ENCODE measurements at regions not wholly inside any gene's neighbourhood (a gene's known extent, or its start where the extent isn't known, plus 50 kb on each side); places are given as distances from the start of the nearest gene placed in this dataset.

DNA sequence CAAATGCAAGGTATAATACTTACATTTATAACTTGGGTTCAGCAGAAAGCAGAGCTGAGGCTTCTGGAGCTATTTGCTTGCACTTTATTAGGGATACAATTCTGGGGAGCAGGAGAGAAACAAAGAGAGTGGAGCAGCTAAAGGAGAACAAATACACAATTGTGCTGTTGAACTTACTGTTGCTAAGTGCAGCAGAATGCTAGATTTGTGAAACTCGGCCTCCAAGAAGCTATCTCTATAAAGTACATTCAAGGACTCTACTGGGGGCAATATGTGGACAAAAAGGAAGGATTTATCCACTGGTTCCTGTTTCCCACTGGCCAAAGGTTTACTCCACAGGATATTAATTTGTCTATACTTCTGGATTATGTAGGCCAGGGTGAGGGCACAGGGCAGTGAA lies 86.8 kb downstream of the PPP1R2C start:
- TF ChIP-seq, protein P1, sequence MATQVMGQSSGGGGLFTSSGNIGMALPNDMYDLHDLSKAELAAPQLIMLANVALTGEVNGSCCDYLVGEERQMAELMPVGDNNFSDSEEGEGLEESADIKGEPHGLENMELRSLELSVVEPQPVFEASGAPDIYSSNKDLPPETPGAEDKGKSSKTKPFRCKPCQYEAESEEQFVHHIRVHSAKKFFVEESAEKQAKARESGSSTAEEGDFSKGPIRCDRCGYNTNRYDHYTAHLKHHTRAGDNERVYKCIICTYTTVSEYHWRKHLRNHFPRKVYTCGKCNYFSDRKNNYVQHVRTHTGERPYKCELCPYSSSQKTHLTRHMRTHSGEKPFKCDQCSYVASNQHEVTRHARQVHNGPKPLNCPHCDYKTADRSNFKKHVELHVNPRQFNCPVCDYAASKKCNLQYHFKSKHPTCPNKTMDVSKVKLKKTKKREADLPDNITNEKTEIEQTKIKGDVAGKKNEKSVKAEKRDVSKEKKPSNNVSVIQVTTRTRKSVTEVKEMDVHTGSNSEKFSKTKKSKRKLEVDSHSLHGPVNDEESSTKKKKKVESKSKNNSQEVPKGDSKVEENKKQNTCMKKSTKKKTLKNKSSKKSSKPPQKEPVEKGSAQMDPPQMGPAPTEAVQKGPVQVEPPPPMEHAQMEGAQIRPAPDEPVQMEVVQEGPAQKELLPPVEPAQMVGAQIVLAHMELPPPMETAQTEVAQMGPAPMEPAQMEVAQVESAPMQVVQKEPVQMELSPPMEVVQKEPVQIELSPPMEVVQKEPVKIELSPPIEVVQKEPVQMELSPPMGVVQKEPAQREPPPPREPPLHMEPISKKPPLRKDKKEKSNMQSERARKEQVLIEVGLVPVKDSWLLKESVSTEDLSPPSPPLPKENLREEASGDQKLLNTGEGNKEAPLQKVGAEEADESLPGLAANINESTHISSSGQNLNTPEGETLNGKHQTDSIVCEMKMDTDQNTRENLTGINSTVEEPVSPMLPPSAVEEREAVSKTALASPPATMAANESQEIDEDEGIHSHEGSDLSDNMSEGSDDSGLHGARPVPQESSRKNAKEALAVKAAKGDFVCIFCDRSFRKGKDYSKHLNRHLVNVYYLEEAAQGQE (IDR thresholded peaks at IDR 0.05; ENCODE audit: insufficient replicate concordance, low read depth) = no peak
- no peak for TF ChIP-seq GABPA (IDR thresholded peaks at IDR 0.05; ENCODE audit: low read depth)
- Histone ChIP-seq H3K27me3 (ENCODE audit: insufficient read depth, poor library complexity, severe bottlenecking) (no peaks in the 10 kb centered on the region), H3K4me3 (replicated peaks; ENCODE audit: insufficient read depth, low read length) (no peak overlapping the region), H3K27ac (replicated peaks) (no peak overlapping the region)
- DNase-seq (ENCODE audit: low read depth in 1 of 2, low spot score in 1 of 2) = no peak

DNA sequence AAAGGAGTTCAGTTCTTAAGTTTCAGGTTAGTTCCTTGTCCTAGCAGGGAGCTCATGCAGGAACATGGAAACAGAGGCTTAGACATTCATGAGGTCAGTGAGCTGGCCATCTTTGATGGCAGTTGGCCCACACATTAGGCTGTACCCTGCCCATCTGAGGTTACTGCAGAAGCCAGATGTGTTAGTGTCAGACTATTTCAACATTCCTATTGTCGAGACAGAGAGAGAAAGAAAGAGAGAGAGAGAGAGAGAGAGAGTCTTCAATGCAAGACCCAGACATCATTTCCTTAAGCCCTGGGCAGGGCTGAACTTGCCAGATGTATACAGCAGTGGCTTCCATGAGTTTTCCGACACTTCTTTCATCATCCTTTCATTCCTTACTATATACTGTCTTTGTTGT lies 91.3 kb downstream of the PPP1R2C start:
- no peak for DNase-seq (ENCODE audit: low read depth in 1 of 2, low spot score in 1 of 2)
- Histone ChIP-seq H3K27me3 (ENCODE audit: insufficient read depth, poor library complexity, severe bottlenecking) (no peaks in the 10 kb centered on the region), H3K4me3 (replicated peaks; ENCODE audit: insufficient read depth, low read length) (no peak overlapping the region), H3K27ac (replicated peaks) (no peak overlapping the region)
- TF ChIP-seq, protein P1 (IDR thresholded peaks at IDR 0.05; ENCODE audit: insufficient replicate concordance, low read depth) = no peak
- TF ChIP-seq SPI1 (IDR thresholded peaks at IDR 0.05; ENCODE audit: borderline replicate concordance, low read depth) (no peak), GABPA (IDR thresholded peaks at IDR 0.05; ENCODE audit: low read depth) (no peak), POLR2AphosphoS5 (IDR thresholded peaks at IDR 0.05; ENCODE audit: low read depth) (no peak)
- TF ChIP-seq, protein P2, sequence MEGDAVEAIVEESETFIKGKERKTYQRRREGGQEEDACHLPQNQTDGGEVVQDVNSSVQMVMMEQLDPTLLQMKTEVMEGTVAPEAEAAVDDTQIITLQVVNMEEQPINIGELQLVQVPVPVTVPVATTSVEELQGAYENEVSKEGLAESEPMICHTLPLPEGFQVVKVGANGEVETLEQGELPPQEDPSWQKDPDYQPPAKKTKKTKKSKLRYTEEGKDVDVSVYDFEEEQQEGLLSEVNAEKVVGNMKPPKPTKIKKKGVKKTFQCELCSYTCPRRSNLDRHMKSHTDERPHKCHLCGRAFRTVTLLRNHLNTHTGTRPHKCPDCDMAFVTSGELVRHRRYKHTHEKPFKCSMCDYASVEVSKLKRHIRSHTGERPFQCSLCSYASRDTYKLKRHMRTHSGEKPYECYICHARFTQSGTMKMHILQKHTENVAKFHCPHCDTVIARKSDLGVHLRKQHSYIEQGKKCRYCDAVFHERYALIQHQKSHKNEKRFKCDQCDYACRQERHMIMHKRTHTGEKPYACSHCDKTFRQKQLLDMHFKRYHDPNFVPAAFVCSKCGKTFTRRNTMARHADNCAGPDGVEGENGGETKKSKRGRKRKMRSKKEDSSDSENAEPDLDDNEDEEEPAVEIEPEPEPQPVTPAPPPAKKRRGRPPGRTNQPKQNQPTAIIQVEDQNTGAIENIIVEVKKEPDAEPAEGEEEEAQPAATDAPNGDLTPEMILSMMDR (IDR thresholded peaks at IDR 0.05; ENCODE audit: insufficient read depth, low read length) = no peak

DNA sequence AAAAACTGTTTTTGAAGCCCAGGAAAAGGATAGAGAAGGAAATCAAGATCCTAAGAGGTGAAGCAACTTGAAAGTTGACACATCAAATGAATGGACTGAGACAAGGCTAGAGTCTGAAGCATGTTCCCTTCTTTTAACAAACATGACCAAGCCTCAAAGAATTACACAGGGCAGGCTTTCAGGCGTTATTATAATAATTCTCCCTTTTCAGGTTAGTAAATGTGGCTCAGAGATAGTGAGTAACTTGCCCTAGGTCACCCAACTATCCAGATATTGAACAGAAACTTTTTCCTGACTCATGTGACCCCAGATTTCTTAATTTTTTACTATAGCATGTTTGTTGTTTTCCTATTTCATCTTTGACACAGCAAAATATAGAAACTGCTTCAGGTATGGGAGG lies 91.7 kb downstream of the PPP1R2C start:
- Histone ChIP-seq H3K27ac (replicated peaks) (no peak overlapping the region), H3K27me3 (ENCODE audit: insufficient read depth, poor library complexity, severe bottlenecking) (no peaks in the 10 kb centered on the region), H3K4me3 (replicated peaks; ENCODE audit: insufficient read depth, low read length) (no peak overlapping the region)
- DNase-seq (ENCODE audit: low read depth in 1 of 2, low spot score in 1 of 2) = no peak
- TF ChIP-seq, protein P2 (IDR thresholded peaks at IDR 0.05; ENCODE audit: insufficient read depth, low read length) = no peak
- TF ChIP-seq POLR2AphosphoS5 (IDR thresholded peaks at IDR 0.05; ENCODE audit: low read depth) (no peak), GABPA (IDR thresholded peaks at IDR 0.05; ENCODE audit: low read depth) (no peak), SPI1 (IDR thresholded peaks at IDR 0.05; ENCODE audit: borderline replicate concordance, low read depth) (no peak)
- TF ChIP-seq, protein P1 (IDR thresholded peaks at IDR 0.05; ENCODE audit: insufficient replicate concordance, low read depth) = no peak

DNA sequence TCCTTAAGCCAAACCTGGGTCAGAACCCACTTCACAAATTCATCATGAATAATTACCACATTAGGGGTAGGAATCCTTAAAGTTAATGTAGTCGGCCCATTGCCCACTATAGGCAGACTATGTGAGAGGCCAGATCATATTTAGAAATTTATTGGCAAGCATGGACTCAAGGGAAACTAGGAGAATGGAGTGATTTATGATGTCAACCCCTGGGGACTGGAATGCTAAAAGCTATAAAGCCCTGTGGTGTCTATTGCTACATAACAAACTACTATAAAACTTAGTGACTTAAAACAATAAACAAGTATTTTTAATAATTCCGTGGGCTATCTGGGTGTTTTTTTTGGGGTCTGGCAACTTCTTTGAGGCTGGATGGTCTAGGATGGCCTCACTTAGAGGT lies 93.9 kb downstream of the PPP1R2C start:
- H3K4me3 ChIP-seq (replicated peaks; ENCODE audit: insufficient read depth, low read length) = no peak overlapping the region
- no peaks in the 10 kb centered on the region for H3K27me3 ChIP-seq (ENCODE audit: insufficient read depth, poor library complexity, severe bottlenecking)
- TF ChIP-seq, protein P1 (IDR thresholded peaks at IDR 0.05; ENCODE audit: insufficient replicate concordance, low read depth) = no peak
- TF ChIP-seq GABPA (IDR thresholded peaks at IDR 0.05; ENCODE audit: low read depth) = no peak
- TF ChIP-seq, protein P2 (IDR thresholded peaks at IDR 0.05; ENCODE audit: insufficient read depth, low read length) = no peak
- no peak for TF ChIP-seq SPI1 (IDR thresholded peaks at IDR 0.05; ENCODE audit: borderline replicate concordance, low read depth)
- TF ChIP-seq POLR2AphosphoS5 (IDR thresholded peaks at IDR 0.05; ENCODE audit: low read depth) = no peak
- H3K27ac ChIP-seq (replicated peaks) = no peak overlapping the region
- no peak for DNase-seq (ENCODE audit: low read depth in 1 of 2, low spot score in 1 of 2)
